K562 (cell line): ENCODE measurements at regions not wholly inside any gene's neighbourhood (a gene's known extent, or its start where the extent isn't known, plus 50 kb on each side); places are given as distances from the start of the nearest gene placed in this dataset.

Source experiments
- ARID2 ChIP-seq: fragments of 450-650 bp; IDR thresholded peaks from 2 replicates; pipeline ENCODE4 v1.6.1; 2017; ENCODE audit warnings: antibody characterized with exemption, mild to moderate bottlenecking
- CHD4 ChIP-seq: fragments of 200-600 bp; sonication (generic); IDR thresholded peaks from 3 replicates; pipeline ENCODE4 v1.6.1; 2012; ENCODE audit warnings: low read depth, mild to moderate bottlenecking, mixed read lengths, low read length, inconsistent platforms; ENCODE audit not compliant: insufficient read depth, insufficient replicate concordance, poor library complexity, severe bottlenecking
- HDGF ChIP-seq: fragments of 450-650 bp; IDR thresholded peaks from 2 replicates; pipeline ENCODE4 v1.6.1; 2016
- HNRNPLL ChIP-seq: fragments of 200-400 bp; formaldehyde crosslinking; IDR thresholded peaks from 2 replicates; pipeline ENCODE4 v1.6.1; 2017; ENCODE audit warnings: low read length, low read depth, mild to moderate bottlenecking; ENCODE audit not compliant: poor library complexity, severe bottlenecking
- KDM1A ChIP-seq, 2 experiments: fragments of 450-650 bp; IDR thresholded peaks; 2 replicates each; pipeline ENCODE4 v1.6.1; 2016; ENCODE audit warnings: mild to moderate bottlenecking in 2 of 2
- MAFK ChIP-seq: IDR thresholded peaks from 2 replicates; pipeline ENCODE4 v1.6.1; 2011; ENCODE audit warnings: low read length, improper control_type of control experiment
- NCOA2 ChIP-seq, 2 experiments: fragments of 450-650 bp; IDR thresholded peaks; 2 replicates each; pipeline ENCODE4 v1.6.1; 2018; ENCODE audit warnings: mild to moderate bottlenecking in 2 of 2, moderate library complexity in 1 of 2; ENCODE audit not compliant: partially characterized antibody in 2 of 2
- NFE2 ChIP-seq: IDR thresholded peaks from 2 replicates; pipeline ENCODE4 v1.6.1; 2014; ENCODE audit warnings: antibody characterized with exemption, low read depth
- PHF21A ChIP-seq: fragments of 450-650 bp; IDR thresholded peaks from 2 replicates; pipeline ENCODE4 v1.6.1; 2017; ENCODE audit warnings: low read depth, borderline replicate concordance
- PPARD ChIP-seq: fragments of 250-450 bp; sonication (Bioruptor Pico); IDR thresholded peaks from 2 replicates; pipeline ENCODE4 v1.8.0; 2022; ENCODE audit warnings: inconsistent platforms, mild to moderate bottlenecking, moderate library complexity
- RBM14 ChIP-seq: fragments of 200-400 bp; formaldehyde crosslinking; IDR thresholded peaks from 2 replicates; pipeline ENCODE4 v1.6.1; 2018; ENCODE audit warnings: low read depth, mild to moderate bottlenecking, low read length, moderate library complexity, borderline replicate concordance; ENCODE audit not compliant: insufficient read depth
- RHOXF2B ChIP-seq: fragments of 250-450 bp; sonication (Bioruptor Pico); conservative IDR thresholded peaks from 2 replicates; pipeline ENCODE4 v1.5.1; 2021
- RREB1 ChIP-seq: fragments of 250-450 bp; sonication (Bioruptor Pico); IDR thresholded peaks from 2 replicates; pipeline ENCODE4 v1.4.0; 2020
- TGIF2 ChIP-seq: sonication (generic); formaldehyde crosslinking; IDR thresholded peaks from 2 replicates; pipeline ENCODE4 v1.8.1; 2022; ENCODE audit warnings: mild to moderate bottlenecking, missing genetic modification reagents, moderate library complexity
- THAP7 ChIP-seq: fragments of 250-450 bp; sonication (Bioruptor Pico); IDR thresholded peaks from 2 replicates; pipeline ENCODE4 v1.5.0; 2021
- ZKSCAN8 ChIP-seq: fragments of 200-800 bp; sonication (Bioruptor generic); IDR thresholded peaks from 2 replicates; pipeline ENCODE4 v1.6.1; 2016; ENCODE audit warnings: missing genetic modification characterization, missing compliant biosample characterization
- ZNF224 ChIP-seq: sonication (generic); formaldehyde crosslinking; IDR thresholded peaks from 2 replicates; pipeline ENCODE4 v1.8.0; 2022; ENCODE audit warnings: mild to moderate bottlenecking, missing genetic modification reagents
- ZNF316 ChIP-seq: fragments of 450-650 bp; IDR thresholded peaks from 2 replicates; pipeline ENCODE4 v1.6.1; 2016
- TF ChIP-seq, protein P1 (sequence below): fragments of 450-650 bp; formaldehyde crosslinking; IDR thresholded peaks from 2 replicates; pipeline ENCODE4 v1.4.0; 2020; ENCODE audit warnings: mild to moderate bottlenecking, moderate library complexity
- TF ChIP-seq, protein P2 (sequence below): sonication (generic); formaldehyde crosslinking; IDR thresholded peaks from 2 replicates; pipeline ENCODE4 v1.8.0; 2022; ENCODE audit warnings: missing genetic modification reagents, mild to moderate bottlenecking, moderate library complexity, borderline replicate concordance

DNA sequence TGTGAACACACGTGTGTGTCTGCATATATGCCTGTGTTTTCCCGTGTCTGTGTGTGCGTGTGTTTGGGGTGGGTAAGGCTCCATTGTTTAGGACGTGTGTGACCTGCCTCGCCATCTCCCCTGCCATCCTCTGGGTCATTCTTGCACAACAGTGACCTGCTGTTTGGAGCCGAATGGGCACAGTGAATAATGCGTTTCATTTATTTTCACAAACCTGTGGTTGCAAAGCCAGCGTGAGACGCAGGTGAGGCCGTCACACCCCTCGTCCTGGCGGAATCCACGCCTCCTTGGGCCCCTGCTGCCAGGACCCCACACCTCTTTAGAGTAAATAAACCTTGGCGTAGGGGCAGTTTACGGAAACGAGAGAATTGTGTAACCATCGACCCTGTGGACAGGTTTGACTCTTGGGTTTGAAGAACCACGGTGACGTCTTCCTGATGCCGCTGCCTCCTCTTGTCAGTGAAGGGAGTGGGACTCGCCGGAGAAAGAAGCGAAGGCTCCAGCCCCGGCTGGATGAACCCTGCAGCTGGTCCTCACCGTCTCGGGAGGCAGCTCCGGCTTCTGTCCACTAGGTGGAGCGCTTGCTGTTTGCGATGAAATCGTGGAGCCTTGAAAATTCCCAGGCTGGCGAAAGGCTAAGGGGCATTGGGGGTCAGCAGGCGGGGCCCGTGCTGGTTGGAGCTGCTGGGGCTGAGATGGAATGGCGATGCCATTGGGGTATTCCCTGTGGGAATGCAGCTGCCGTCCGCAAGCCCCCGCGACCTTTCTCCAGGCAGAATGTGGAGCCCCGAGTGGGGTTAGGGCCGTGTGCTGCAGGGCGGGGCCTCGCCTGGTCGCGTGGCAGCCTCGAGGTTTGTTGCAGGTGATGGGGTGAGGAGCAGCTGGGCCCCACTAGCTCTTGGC is 81.1 kb downstream of the RTP5 start (continued):
- TF ChIP-seq RREB1 (CRISPR knock-in tag) (no peak), PHF21A (no peak), ZNF224 (CRISPR knock-in tag) (no peak), HNRNPLL (no peak), ZNF316 (no peak), RHOXF2B (no peak), ZKSCAN8 (CRISPR knock-in tag) (no peak), RBM14 (no peak), ARID2 (peak; percentile 55; the same call in 1 of the 2 replicates), NFE2 (no peak), NCOA2 (IDR thresholded peaks at IDR 0.05; ENCODE audit: partially characterized antibody in 2 of 2) (no peak), HDGF (no peak), THAP7 (no peak), MAFK (no peak), TGIF2 (CRISPR knock-in tag) (no peak), CHD4 (no peak), KDM1A (IDR thresholded peaks at IDR 0.05) (no peak), PPARD (CRISPR knock-in tag) (no peak)
- TF ChIP-seq, protein P1, sequence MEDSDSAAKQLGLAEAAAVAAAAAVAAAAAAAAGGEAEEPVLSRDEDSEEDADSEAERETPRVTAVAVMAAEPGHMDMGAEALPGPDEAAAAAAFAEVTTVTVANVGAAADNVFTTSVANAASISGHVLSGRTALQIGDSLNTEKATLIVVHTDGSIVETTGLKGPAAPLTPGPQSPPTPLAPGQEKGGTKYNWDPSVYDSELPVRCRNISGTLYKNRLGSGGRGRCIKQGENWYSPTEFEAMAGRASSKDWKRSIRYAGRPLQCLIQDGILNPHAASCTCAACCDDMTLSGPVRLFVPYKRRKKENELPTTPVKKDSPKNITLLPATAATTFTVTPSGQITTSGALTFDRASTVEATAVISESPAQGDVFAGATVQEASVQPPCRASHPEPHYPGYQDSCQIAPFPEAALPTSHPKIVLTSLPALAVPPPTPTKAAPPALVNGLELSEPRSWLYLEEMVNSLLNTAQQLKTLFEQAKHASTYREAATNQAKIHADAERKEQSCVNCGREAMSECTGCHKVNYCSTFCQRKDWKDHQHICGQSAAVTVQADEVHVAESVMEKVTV: peak; percentile 49; the same call in 1 of the 2 replicates
- TF ChIP-seq, protein P2, sequence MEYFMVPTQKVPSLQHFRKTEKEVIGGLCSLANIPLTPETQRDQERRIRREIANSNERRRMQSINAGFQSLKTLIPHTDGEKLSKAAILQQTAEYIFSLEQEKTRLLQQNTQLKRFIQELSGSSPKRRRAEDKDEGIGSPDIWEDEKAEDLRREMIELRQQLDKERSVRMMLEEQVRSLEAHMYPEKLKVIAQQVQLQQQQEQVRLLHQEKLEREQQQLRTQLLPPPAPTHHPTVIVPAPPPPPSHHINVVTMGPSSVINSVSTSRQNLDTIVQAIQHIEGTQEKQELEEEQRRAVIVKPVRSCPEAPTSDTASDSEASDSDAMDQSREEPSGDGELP: peak; percentile 70; the same call in 1 of the 2 replicates
